GM12878 (cell line): ENCODE measurements at regions not wholly inside any gene's neighbourhood (a gene's known extent, or its start where the extent isn't known, plus 50 kb on each side); places are given as distances from the start of the nearest gene placed in this dataset.

ENCODE experiments used
- BRCA1 ChIP-seq: IDR thresholded peaks from 2 replicates; pipeline ENCODE4 v1.6.1; 2011; ENCODE audit warnings: low read depth, low read length, improper control_type of control experiment
- CHD1 ChIP-seq: IDR thresholded peaks from 2 replicates; pipeline ENCODE4 v1.6.1; 2012; ENCODE audit warnings: low read depth, low read length, improper control_type of control experiment
- EP300 ChIP-seq, 2 experiments: fragments of 150-350 bp in 1 of 2; IDR thresholded peaks; 2 replicates each; pipeline ENCODE4 v1.6.1; 2011 to 2012; ENCODE audit warnings: low read depth in 2 of 2, low read length in 2 of 2, borderline replicate concordance in 1 of 2, improper control_type of control experiment in 1 of 2, inconsistent platforms in 1 of 2; ENCODE audit not compliant: control insufficient read depth in 1 of 2
- KLF5 ChIP-seq: fragments of 450-650 bp; IDR thresholded peaks from 2 replicates; pipeline ENCODE4 v1.6.1; 2014; ENCODE audit warnings: mild to moderate bottlenecking; ENCODE audit not compliant: partially characterized antibody
- MTA2 ChIP-seq: fragments of 450-650 bp; IDR thresholded peaks from 2 replicates; pipeline ENCODE4 v1.6.1; 2016; ENCODE audit warnings: low read depth, mild to moderate bottlenecking, moderate library complexity
- PKNOX1 ChIP-seq: fragments of 450-650 bp; IDR thresholded peaks from 2 replicates; pipeline ENCODE4 v1.6.1; 2016; ENCODE audit warnings: mild to moderate bottlenecking
- RB1 ChIP-seq: fragments of 450-650 bp; formaldehyde crosslinking; IDR thresholded peaks from 2 replicates; pipeline ENCODE4 v1.6.1; 2017; ENCODE audit warnings: mild to moderate bottlenecking, borderline replicate concordance
- REST ChIP-seq: IDR thresholded peaks from 2 replicates; pipeline ENCODE4 v1.6.1; 2012; ENCODE audit warnings: mild to moderate bottlenecking, low read depth, low read length
- SMAD1 ChIP-seq: fragments of 450-650 bp; IDR thresholded peaks from 2 replicates; pipeline ENCODE4 v1.6.1; 2018; ENCODE audit warnings: mild to moderate bottlenecking, low read depth; ENCODE audit not compliant: partially characterized antibody
- SMARCA5 ChIP-seq: fragments of 450-650 bp; IDR thresholded peaks from 2 replicates; pipeline ENCODE4 v1.6.1; 2017; ENCODE audit warnings: mild to moderate bottlenecking
- ZZZ3 ChIP-seq: IDR thresholded peaks from 2 replicates; pipeline ENCODE4 v1.6.1; 2011; ENCODE audit warnings: low read depth; ENCODE audit not compliant: control insufficient read depth, insufficient read length
- TF ChIP-seq, protein P1 (sequence below): fragments of 150-350 bp; IDR thresholded peaks from 2 replicates; pipeline ENCODE4 v1.6.1; 2014; ENCODE audit warnings: mild to moderate bottlenecking, low read depth, low read length
- TF ChIP-seq, protein P2 (sequence below): fragments of 450-650 bp; IDR thresholded peaks from 2 replicates; pipeline ENCODE4 v1.6.1; 2014; ENCODE audit warnings: mild to moderate bottlenecking
- TF ChIP-seq, protein P3 (sequence below): fragments of 450-650 bp; IDR thresholded peaks from 2 replicates; pipeline ENCODE4 v1.6.1; 2017; ENCODE audit warnings: mild to moderate bottlenecking
- TF ChIP-seq, protein P4 (sequence below): fragments of 450-650 bp; IDR thresholded peaks from 2 replicates; pipeline ENCODE4 v1.6.1; 2016; ENCODE audit warnings: mild to moderate bottlenecking
- TF ChIP-seq, protein P5 (sequence below): IDR thresholded peaks from 2 replicates; pipeline ENCODE4 v1.6.1; 2011; ENCODE audit warnings: low read depth, low read length, improper control_type of control experiment, borderline replicate concordance

- TF ChIP-seq PKNOX1 (no peak), KLF5 (no peak), REST (no peak), BRCA1 (no peak), SMAD1 (no peak), CHD1 (no peak), ZZZ3 (no peak), SMARCA5 (peak; percentile 35; the same call in 1 of the 2 replicates), RB1 (no peak), EP300 (IDR thresholded peaks at IDR 0.05; ENCODE audit: borderline replicate concordance in 1 of 2, control insufficient read depth in 1 of 2, low read depth in 2 of 2, low read length in 2 of 2) (peak; percentile 55 to 68; a peak in 2 of 4 replicates), MTA2 (peak; percentile 65)
- TF ChIP-seq, protein P1, sequence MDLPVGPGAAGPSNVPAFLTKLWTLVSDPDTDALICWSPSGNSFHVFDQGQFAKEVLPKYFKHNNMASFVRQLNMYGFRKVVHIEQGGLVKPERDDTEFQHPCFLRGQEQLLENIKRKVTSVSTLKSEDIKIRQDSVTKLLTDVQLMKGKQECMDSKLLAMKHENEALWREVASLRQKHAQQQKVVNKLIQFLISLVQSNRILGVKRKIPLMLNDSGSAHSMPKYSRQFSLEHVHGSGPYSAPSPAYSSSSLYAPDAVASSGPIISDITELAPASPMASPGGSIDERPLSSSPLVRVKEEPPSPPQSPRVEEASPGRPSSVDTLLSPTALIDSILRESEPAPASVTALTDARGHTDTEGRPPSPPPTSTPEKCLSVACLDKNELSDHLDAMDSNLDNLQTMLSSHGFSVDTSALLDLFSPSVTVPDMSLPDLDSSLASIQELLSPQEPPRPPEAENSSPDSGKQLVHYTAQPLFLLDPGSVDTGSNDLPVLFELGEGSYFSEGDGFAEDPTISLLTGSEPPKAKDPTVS = no peak
- TF ChIP-seq, protein P2, sequence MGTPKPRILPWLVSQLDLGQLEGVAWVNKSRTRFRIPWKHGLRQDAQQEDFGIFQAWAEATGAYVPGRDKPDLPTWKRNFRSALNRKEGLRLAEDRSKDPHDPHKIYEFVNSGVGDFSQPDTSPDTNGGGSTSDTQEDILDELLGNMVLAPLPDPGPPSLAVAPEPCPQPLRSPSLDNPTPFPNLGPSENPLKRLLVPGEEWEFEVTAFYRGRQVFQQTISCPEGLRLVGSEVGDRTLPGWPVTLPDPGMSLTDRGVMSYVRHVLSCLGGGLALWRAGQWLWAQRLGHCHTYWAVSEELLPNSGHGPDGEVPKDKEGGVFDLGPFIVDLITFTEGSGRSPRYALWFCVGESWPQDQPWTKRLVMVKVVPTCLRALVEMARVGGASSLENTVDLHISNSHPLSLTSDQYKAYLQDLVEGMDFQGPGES = no peak
- TF ChIP-seq, protein P3, sequence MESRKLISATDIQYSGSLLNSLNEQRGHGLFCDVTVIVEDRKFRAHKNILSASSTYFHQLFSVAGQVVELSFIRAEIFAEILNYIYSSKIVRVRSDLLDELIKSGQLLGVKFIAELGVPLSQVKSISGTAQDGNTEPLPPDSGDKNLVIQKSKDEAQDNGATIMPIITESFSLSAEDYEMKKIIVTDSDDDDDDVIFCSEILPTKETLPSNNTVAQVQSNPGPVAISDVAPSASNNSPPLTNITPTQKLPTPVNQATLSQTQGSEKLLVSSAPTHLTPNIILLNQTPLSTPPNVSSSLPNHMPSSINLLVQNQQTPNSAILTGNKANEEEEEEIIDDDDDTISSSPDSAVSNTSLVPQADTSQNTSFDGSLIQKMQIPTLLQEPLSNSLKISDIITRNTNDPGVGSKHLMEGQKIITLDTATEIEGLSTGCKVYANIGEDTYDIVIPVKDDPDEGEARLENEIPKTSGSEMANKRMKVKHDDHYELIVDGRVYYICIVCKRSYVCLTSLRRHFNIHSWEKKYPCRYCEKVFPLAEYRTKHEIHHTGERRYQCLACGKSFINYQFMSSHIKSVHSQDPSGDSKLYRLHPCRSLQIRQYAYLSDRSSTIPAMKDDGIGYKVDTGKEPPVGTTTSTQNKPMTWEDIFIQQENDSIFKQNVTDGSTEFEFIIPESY = no peak
- TF ChIP-seq, protein P4, sequence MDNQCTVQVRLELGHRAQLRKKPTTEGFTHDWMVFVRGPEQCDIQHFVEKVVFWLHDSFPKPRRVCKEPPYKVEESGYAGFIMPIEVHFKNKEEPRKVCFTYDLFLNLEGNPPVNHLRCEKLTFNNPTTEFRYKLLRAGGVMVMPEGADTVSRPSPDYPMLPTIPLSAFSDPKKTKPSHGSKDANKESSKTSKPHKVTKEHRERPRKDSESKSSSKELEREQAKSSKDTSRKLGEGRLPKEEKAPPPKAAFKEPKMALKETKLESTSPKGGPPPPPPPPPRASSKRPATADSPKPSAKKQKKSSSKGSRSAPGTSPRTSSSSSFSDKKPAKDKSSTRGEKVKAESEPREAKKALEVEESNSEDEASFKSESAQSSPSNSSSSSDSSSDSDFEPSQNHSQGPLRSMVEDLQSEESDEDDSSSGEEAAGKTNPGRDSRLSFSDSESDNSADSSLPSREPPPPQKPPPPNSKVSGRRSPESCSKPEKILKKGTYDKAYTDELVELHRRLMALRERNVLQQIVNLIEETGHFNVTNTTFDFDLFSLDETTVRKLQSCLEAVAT = peak; percentile 49; the same call in 1 of the 2 replicates
- TF ChIP-seq, protein P5, sequence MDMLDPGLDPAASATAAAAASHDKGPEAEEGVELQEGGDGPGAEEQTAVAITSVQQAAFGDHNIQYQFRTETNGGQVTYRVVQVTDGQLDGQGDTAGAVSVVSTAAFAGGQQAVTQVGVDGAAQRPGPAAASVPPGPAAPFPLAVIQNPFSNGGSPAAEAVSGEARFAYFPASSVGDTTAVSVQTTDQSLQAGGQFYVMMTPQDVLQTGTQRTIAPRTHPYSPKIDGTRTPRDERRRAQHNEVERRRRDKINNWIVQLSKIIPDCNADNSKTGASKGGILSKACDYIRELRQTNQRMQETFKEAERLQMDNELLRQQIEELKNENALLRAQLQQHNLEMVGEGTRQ = no peak
Measured at GRCh38 chr2:20516646-20517341, 69.9 kb downstream of the RHOB start (continued).
